Heart left ventricle (tissue), 16 donors: ENCODE measurements at regions not wholly inside any gene's neighbourhood (a gene's known extent, or its start where the extent isn't known, plus 50 kb on each side); places are given as distances from the start of the nearest gene placed in this dataset.

Source experiments
- ATAC-seq, 4 donors: fragments of 200-7000 bp; cut with Tn5 transposase; one replicate each; pipeline ENCODE4 v1.9.1; 2020 to 2022; ENCODE audit warnings: moderate library complexity in 4 of 4, mild to moderate bottlenecking in 3 of 4, moderate number of reproducible peaks in 1 of 4
- DNase-seq, 5 donors: peaks; one replicate each; pipeline ENCODE4 v3.0.0-alpha.2; 2020
- H3K27ac ChIP-seq, 12 donors: fragments of 200-600 bp; sonication (generic) in 4 of 12; one replicate each; pipeline versions ENCODE4 v1.5.0 to v1.8.0; 2016 to 2022; ENCODE audit warnings: mild to moderate bottlenecking in 2 of 12
- H3K27me3 ChIP-seq, 9 donors: fragments of 200-600 bp; sonication (generic) in 2 of 9; one replicate each; pipeline versions ENCODE4 v1.5.1 to v1.8.0; 2016 to 2022; ENCODE audit warnings: mild to moderate bottlenecking in 3 of 9
- H3K36me3 ChIP-seq, 9 donors: fragments of 200-600 bp; sonication (generic) in 2 of 9; one replicate each; pipeline versions ENCODE4 v1.5.0 to v1.8.0; 2018 to 2022; ENCODE audit warnings: mild to moderate bottlenecking in 2 of 9
- H3K4me1 ChIP-seq, 12 donors: fragments of 200-600 bp; sonication (generic) in 4 of 12; one replicate each; pipeline versions ENCODE4 v1.5.0 to v1.8.0; 2016 to 2022; ENCODE audit warnings: mild to moderate bottlenecking in 3 of 12
- H3K4me3 ChIP-seq, 12 donors: fragments of 200-600 bp; sonication (generic) in 4 of 12; one replicate each; pipeline versions ENCODE4 v1.5.0 to v1.8.0; 2017 to 2022; ENCODE audit warnings: mild to moderate bottlenecking in 9 of 12, moderate library complexity in 4 of 12
- H3K9me3 ChIP-seq, 12 donors: fragments of 200-600 bp; sonication (generic) in 4 of 12; one replicate each; pipeline versions ENCODE4 v1.5.0 to v1.8.0; 2016 to 2022; ENCODE audit warnings: mild to moderate bottlenecking in 1 of 12
- CTCF ChIP-seq, 12 donors: fragments of 200-600 bp; sonication (generic) in 4 of 12; IDR thresholded peaks; one replicate each; pipeline versions ENCODE4 v1.5.0 to v1.8.0; 2018 to 2022; ENCODE audit warnings: antibody characterized with exemption in 12 of 12, mild to moderate bottlenecking in 5 of 12
- POLR2A ChIP-seq, 2 donors: fragments of 450-650 bp; IDR thresholded peaks; one replicate each; pipeline ENCODE4 v1.6.1; 2017; ENCODE audit warnings: antibody characterized with exemption in 2 of 2, mild to moderate bottlenecking in 2 of 2, moderate library complexity in 2 of 2
- WGBS, 4 donors: extraction: QIAGEN DNeasy Blood & Tissue Kit in 2 of 4; methylation state at CpG; one replicate each; pipeline versions ENCODE4 v1.1.5 to v1.1.7; 2013 to 2018; 5-methylcytosine and 5-hydroxymethylcytosine counted together
- intact Hi-C, 10 donors: fragments of 100-400 bp; cut with DNase I; formaldehyde crosslinking; loops; one replicate each; pipeline versions ENCODE4 v1.11.1 to v1.14.2; 2022
- donor health status: ischemic (EF 13 %, LVEDD 7.1; RV severe dilation, severe dysfunction).
- donor health status: healthy with polysubstance abuse.
- donor health status: DM: no; HTN: yes; CAD: no.
- donor health status: DM: no; HTN: no; CAD: no.
- donor health status: ischemic (EF 25% LVEDD 6.9; RV normal size, moderate dysfunction).
- donor health status: ischemic (EF 25% LVEDD 5.7; RV mildly dilated, moderate dysfunction).
- donor health status: healthy.
- donor health status: DM: yes; HTN: yes; CAD: no.
- donor health status: ischemic (EF 35%, LVEDD 5.7; RV mildly dilated, moderate dysfunction).
- donor health status: nonischemic (EF 11% LVEDD 7.7; RV severe dilation, severe dysfunction).
- donor health status: DM: yes; HTN: yes; CAD: no.
- donor health status: PGD.
- donor health status: ischemic (EF 29% LVEDD 5.4; RV normal size, mild dysfunction).
- donor health status: nonischemic (EF 23%, LVEDD 6.1; RV moderate dilation, normal function).

GRCh38 chr3:106206613-106207012 lies 337.8 kb upstream of the CBLB start:
- no peak for DNase-seq
- Histone ChIP-seq H3K27me3 (no peaks in the 10 kb centered on the region), H3K9me3 (peaks cover 0 to 7% (median 0%) of the 10 kb centered on the region in 12 donors), H3K4me1 (peaks cover 0 to 27% (median 5%) of the 10 kb centered on the region in 12 donors), H3K27ac (peak overlapping the region in 8 of 12 donors; percentile 3 to 69 (median 46)), H3K4me3 (peak overlapping the region in 6 of 12 donors; percentile 6 to 25 (median 16)), H3K36me3 (no peaks in the 10 kb centered on the region)
- ATAC-seq, result peak in 1 of 4 donors; percentile 75
- intact Hi-C loops, result loop anchor here (5.0 to 10.0 kb wide), 5 partner anchors 322 to 522 kb away; partner anchors contain the start of gene CBLB (in 3 of the 10)
- TF ChIP-seq CTCF (IDR thresholded peaks at IDR 0.05), result no peak
- no peak for TF ChIP-seq POLR2A (IDR thresholded peaks at IDR 0.05)
- 57 to 63% (median 59%) methylated on average over 5 of the region's 5 CpGs for WGBS, 4 donors

- peaks cover 0 to 7% (median 0%) of the 10 kb centered on the region in 12 donors for H3K9me3 ChIP-seq
- DNase-seq (no peak), ATAC-seq (peak in 1 of 4 donors; percentile 18)
- H3K27me3 ChIP-seq, result no peaks in the 10 kb centered on the region
- intact Hi-C loops, result loop anchor here (5.0 to 10.0 kb wide), 5 partner anchors 323 to 523 kb away; partner anchors contain the start of gene CBLB (in 3 of the 10)
- H3K27ac ChIP-seq, result no peak overlapping the region
- H3K36me3 ChIP-seq, result no peaks in the 10 kb centered on the region
- TF ChIP-seq POLR2A (IDR thresholded peaks at IDR 0.05) (no peak), CTCF (IDR thresholded peaks at IDR 0.05) (no peak)
- 45 to 54% (median 51%) methylated on average over 4 of the region's 4 CpGs for WGBS, 4 donors
- peaks cover 0 to 27% (median 5%) of the 10 kb centered on the region in 12 donors for H3K4me1 ChIP-seq
- H3K4me3 ChIP-seq, result peak overlapping the region in 1 of 12 donors; percentile 2
Observed at GRCh38 chr3:106208251-106208650, 339.4 kb upstream of the CBLB start.

GRCh38 chr3:106208967-106209366 lies 340.2 kb upstream of the CBLB start:
- Histone ChIP-seq H3K4me1 (peaks cover 0 to 27% (median 5%) of the 10 kb centered on the region in 12 donors), H3K9me3 (peaks cover 0 to 5% (median 0%) of the 10 kb centered on the region in 12 donors), H3K4me3 (no peak overlapping the region), H3K27me3 (no peaks in the 10 kb centered on the region), H3K36me3 (no peaks in the 10 kb centered on the region), H3K27ac (no peak overlapping the region)
- DNase-seq (no peak), ATAC-seq (peak in 1 of 4 donors; percentile 65)
- no peak for TF ChIP-seq POLR2A (IDR thresholded peaks at IDR 0.05)
- peak in 10 of 12 donors; percentile 8 to 60 (median 40) for TF ChIP-seq CTCF (IDR thresholded peaks at IDR 0.05)
- WGBS, 4 donors, result 33 to 52% (median 37%) methylated on average over 2 of the region's 2 CpGs
- intact Hi-C loops, result loop anchor here (5.0 to 10.0 kb wide), 5 partner anchors 324 to 524 kb away; partner anchors contain the start of gene CBLB (in 3 of the 10)

GRCh38 chr3:106209482-106209881 lies 340.7 kb upstream of the CBLB start:
- no peaks in the 10 kb centered on the region for H3K27me3 ChIP-seq
- WGBS, 4 donors, result 37 to 69% (median 53%) methylated on average over 1 of the region's 1 CpG
- H3K9me3 ChIP-seq, result peaks cover 0 to under 1% (median 0%) of the 10 kb centered on the region in 12 donors
- intact Hi-C loops, result loop anchor here (5.0 to 10.0 kb wide), 5 partner anchors 325 to 525 kb away; partner anchors contain the start of gene CBLB (in 3 of the 10)
- no peak for ATAC-seq
- H3K36me3 ChIP-seq, result no peaks in the 10 kb centered on the region
- DNase-seq, result no peak
- H3K4me3 ChIP-seq, result no peak overlapping the region
- peaks cover 0 to 27% (median 5%) of the 10 kb centered on the region in 12 donors for H3K4me1 ChIP-seq
- TF ChIP-seq POLR2A (IDR thresholded peaks at IDR 0.05), result no peak
- no peak for TF ChIP-seq CTCF (IDR thresholded peaks at IDR 0.05)
- no peak overlapping the region for H3K27ac ChIP-seq
